K562 (cell line): ENCODE measurements at regions not wholly inside any gene's neighbourhood (a gene's known extent, or its start where the extent isn't known, plus 50 kb on each side); places are given as distances from the start of the nearest gene placed in this dataset.

ENCODE experiments used
- ATAC-seq: fragments of 200-7000 bp; cut with Tn5 transposase; 3 replicates; pipeline ENCODE4 v1.9.1; 2020; ENCODE audit warnings: moderate library complexity
- BruUV-seq: library from RNA; stranded (reverse); fragments of 400-500 nt; replicated peaks from 2 replicates; lab custom pipeline; 2021; lab: Mats Ljungman, UMichigan
- CTCF ChIA-PET: fragments of 300-600 bp; formaldehyde crosslinking; extraction: SDS; loops from one replicate; lab custom pipeline; 2021; ENCODE audit warnings: low intra/inter-chr PET ratio; lab: Yijun Ruan, JAX
- POLR2A ChIA-PET: fragments of 300-600, 350-650 bp; sonication (Branson Sonifier 250); formaldehyde crosslinking; extraction: SDS; loops from one replicate; lab custom pipeline; 2021; ENCODE audit warnings: antibody characterized with exemption, inconsistent platforms; lab: Yijun Ruan, JAX
- DNase-seq, 4 experiments: peaks; one replicate each; pipeline versions ENCODE4 v3.0.0 to v3.0.0-alpha.2; 2011 to 2018; ENCODE audit warnings: low spot score in 3 of 4, mixed read lengths in 3 of 4; ENCODE audit errors: extremely low read depth in 1 of 4
- FAIRE-seq: peaks from 2 replicates; lab custom pipeline; 2011; peaks lifted over from hg19 to GRCh38; lab: Jason Lieb, UNC
- H2AFZ ChIP-seq: 2 replicates; pipeline ENCODE4 v1.6.0; 2011; ENCODE audit warnings: low read depth, low read length, control low read depth, inconsistent platforms
- H3K27ac ChIP-seq: fragments of 200-600 bp; 3 replicates; pipeline ENCODE4 v1.8.0; 2011; ENCODE audit warnings: low read depth, mild to moderate bottlenecking, control low read depth, inconsistent platforms, low read length, moderate library complexity, mixed read lengths; ENCODE audit errors: extremely low read depth
- H3K27me3 ChIP-seq, 2 experiments: fragments of 300-600 bp in 1 of 2; 2 replicates in 1 of 2; 3 replicates in 1 of 2; pipeline versions ENCODE4 v1.6.0 to v1.8.0; 2011; ENCODE audit warnings: inconsistent platforms in 2 of 2, low read length in 2 of 2, mild to moderate bottlenecking in 1 of 2, mixed read lengths in 1 of 2, moderate library complexity in 1 of 2; ENCODE audit not compliant: control insufficient read depth in 2 of 2, insufficient read depth in 2 of 2
- H3K36me3 ChIP-seq: fragments of 300-600 bp; 3 replicates; pipeline ENCODE4 v1.8.0; 2011; ENCODE audit warnings: mild to moderate bottlenecking, low read length, inconsistent platforms; ENCODE audit not compliant: control insufficient read depth, insufficient read depth
- H3K4me1 ChIP-seq, 2 experiments: fragments of 200-600 bp in 1 of 2; replicated peaks in 1 of 2; 2 replicates in 1 of 2; 3 replicates in 1 of 2; pipeline versions ENCODE4 v1.5.1 to v1.8.0; 2011; ENCODE audit warnings: inconsistent platforms in 2 of 2, low read length in 2 of 2, mild to moderate bottlenecking in 1 of 2, mixed read lengths in 1 of 2, moderate library complexity in 1 of 2; ENCODE audit not compliant: control insufficient read depth in 2 of 2, insufficient read depth in 2 of 2
- H3K4me2 ChIP-seq: 2 replicates; pipeline ENCODE4 v1.6.1; 2011; ENCODE audit warnings: low read length, control low read depth, inconsistent platforms, mixed read lengths; ENCODE audit not compliant: insufficient read depth
- H3K4me3 ChIP-seq: fragments of 200-600 bp; sonication (generic), shearing (Covaris generic); 2 replicates; pipeline ENCODE4 v1.5.1; 2016; ENCODE audit warnings: control low read depth, inconsistent platforms
- H3K79me2 ChIP-seq: fragments of 200-600 bp; 3 replicates; pipeline ENCODE4 v1.8.0; 2011; ENCODE audit warnings: low read length, inconsistent platforms; ENCODE audit not compliant: control insufficient read depth, insufficient read depth
- H3K9ac ChIP-seq, 2 experiments: 2 replicates each; pipeline versions ENCODE4 v1.6.0 to v1.6.1; 2011; ENCODE audit warnings: low read depth in 2 of 2, low read length in 2 of 2, control low read depth in 1 of 2, inconsistent platforms in 1 of 2, mild to moderate bottlenecking in 1 of 2, mixed read lengths in 1 of 2; ENCODE audit not compliant: insufficient read depth in 1 of 2
- H3K9me1 ChIP-seq: one replicate; pipeline ENCODE4 v1.6.0; 2011; ENCODE audit warnings: inconsistent platforms, mild to moderate bottlenecking, low read length, moderate library complexity; ENCODE audit not compliant: control insufficient read depth, insufficient read depth
- H3K9me3 ChIP-seq: replicated peaks from 2 replicates; pipeline ENCODE4 v1.5.1; 2011; ENCODE audit warnings: low read depth, low read length, inconsistent platforms; ENCODE audit not compliant: control insufficient read depth, insufficient read depth
- H4K20me1 ChIP-seq: replicated peaks from 2 replicates; pipeline ENCODE4 v1.6.1; 2011; ENCODE audit warnings: low read length, inconsistent platforms, mixed read lengths; ENCODE audit not compliant: control insufficient read depth, insufficient read depth
- HMGN3 ChIP-seq: IDR thresholded peaks from 2 replicates; pipeline ENCODE4 v1.6.1; 2011; ENCODE audit warnings: borderline replicate concordance, low read depth, mild to moderate bottlenecking, mixed read lengths, low read length; ENCODE audit not compliant: insufficient read length; ENCODE audit errors: extremely low read depth
- NCOR1 ChIP-seq: fragments of 450-650 bp; IDR thresholded peaks from 2 replicates; pipeline ENCODE4 v1.6.1; 2016; ENCODE audit warnings: mild to moderate bottlenecking, moderate library complexity
- ZKSCAN1 ChIP-seq: fragments of 150-350 bp; IDR thresholded peaks from 2 replicates; pipeline ENCODE4 v1.6.1; 2016; ENCODE audit warnings: low read depth, low read length
- ZNF134 ChIP-seq: fragments of 250-450 bp; sonication (Bioruptor Pico); conservative IDR thresholded peaks from 2 replicates; pipeline ENCODE4 v1.4.0; 2020
- WGBS: fragments of 100-300 bp; shearing (Covaris generic); methylation state at CpG from one replicate; pipeline ENCODE4 v1.1.6; 2016; ENCODE audit warnings: low coverage, mixed read lengths; ENCODE audit not compliant: insufficient coverage; ENCODE audit errors: missing lambda C conversion rate; 5-methylcytosine and 5-hydroxymethylcytosine counted together
- in situ Hi-C: fragments of 300-500 bp; cut with MboI; formaldehyde crosslinking; loops from 4 replicates; pipeline ENCODE4 v1.15.0; 2018; ENCODE audit warnings: inconsistent platforms, mixed read lengths
- intact Hi-C: fragments of 100-400 bp; cut with micrococcal nuclease; formaldehyde crosslinking; loops from 2 replicates; pipeline ENCODE4 v1.14.2; 2022
- TF ChIP-seq, protein P1 (sequence below): fragments of 450-650 bp; formaldehyde crosslinking; IDR thresholded peaks from 2 replicates; pipeline ENCODE4 v1.4.0; 2020; ENCODE audit warnings: mild to moderate bottlenecking, moderate library complexity
- TF ChIP-seq, protein P2 (sequence below): fragments of 250-450 bp; sonication (Bioruptor Pico); IDR thresholded peaks from 2 replicates; pipeline ENCODE4 v1.5.0; 2021

GRCh38 chr12:76687981-76688380 lies 75.9 kb upstream of the ZDHHC17 start:
- ChIA-PET POLR2A (interaction anchor here (0.6 kb wide), 1 partner anchor 74 kb away, joined by 5 read pairs; no protein-coding TSS in a partner anchor), CTCF (no interaction called here)
- Histone ChIP-seq H3K4me1 (no peaks in the 10 kb centered on the region; a peak in 1 of 5 replicates), H3K27me3 (peaks cover 0 to 4% of the 10 kb centered on the region in 2 experiments; a peak in 1 of 5 replicates), H2AFZ (no peak overlapping the region), H3K36me3 (no peaks in the 10 kb centered on the region), H3K9ac (no peak overlapping the region), H3K4me2 (no peak overlapping the region), H3K9me3 (no peaks in the 10 kb centered on the region), H3K79me2 (no peaks in the 10 kb centered on the region), H4K20me1 (no peaks in the 10 kb centered on the region), H3K9me1 (no peaks in the 10 kb centered on the region), H3K27ac (no peak overlapping the region), H3K4me3 (no peak overlapping the region)
- DNase-seq, result no peak
- TF ChIP-seq NCOR1, result no peak
- TF ChIP-seq, protein P1, sequence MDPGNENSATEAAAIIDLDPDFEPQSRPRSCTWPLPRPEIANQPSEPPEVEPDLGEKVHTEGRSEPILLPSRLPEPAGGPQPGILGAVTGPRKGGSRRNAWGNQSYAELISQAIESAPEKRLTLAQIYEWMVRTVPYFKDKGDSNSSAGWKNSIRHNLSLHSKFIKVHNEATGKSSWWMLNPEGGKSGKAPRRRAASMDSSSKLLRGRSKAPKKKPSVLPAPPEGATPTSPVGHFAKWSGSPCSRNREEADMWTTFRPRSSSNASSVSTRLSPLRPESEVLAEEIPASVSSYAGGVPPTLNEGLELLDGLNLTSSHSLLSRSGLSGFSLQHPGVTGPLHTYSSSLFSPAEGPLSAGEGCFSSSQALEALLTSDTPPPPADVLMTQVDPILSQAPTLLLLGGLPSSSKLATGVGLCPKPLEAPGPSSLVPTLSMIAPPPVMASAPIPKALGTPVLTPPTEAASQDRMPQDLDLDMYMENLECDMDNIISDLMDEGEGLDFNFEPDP, result no peak
- TF ChIP-seq, protein P2, sequence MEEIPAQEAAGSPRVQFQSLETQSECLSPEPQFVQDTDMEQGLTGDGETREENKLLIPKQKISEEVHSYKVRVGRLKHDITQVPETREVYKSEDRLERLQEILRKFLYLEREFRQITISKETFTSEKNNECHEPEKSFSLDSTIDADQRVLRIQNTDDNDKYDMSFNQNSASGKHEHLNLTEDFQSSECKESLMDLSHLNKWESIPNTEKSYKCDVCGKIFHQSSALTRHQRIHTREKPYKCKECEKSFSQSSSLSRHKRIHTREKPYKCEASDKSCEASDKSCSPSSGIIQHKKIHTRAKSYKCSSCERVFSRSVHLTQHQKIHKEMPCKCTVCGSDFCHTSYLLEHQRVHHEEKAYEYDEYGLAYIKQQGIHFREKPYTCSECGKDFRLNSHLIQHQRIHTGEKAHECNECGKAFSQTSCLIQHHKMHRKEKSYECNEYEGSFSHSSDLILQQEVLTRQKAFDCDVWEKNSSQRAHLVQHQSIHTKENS, result no peak
- TF ChIP-seq HMGN3, result no peak
- no peak for TF ChIP-seq ZNF134 (CRISPR knock-in tag)
- no peak for TF ChIP-seq ZKSCAN1
- in situ Hi-C loops (no loop called here), intact Hi-C loops (loop anchor here (2.0 to 5.0 kb wide), 3 partner anchors 56 to 239 kb away; no protein-coding TSS in a partner anchor)
- 18% methylated on average over 3 of the region's 3 CpGs for WGBS
- FAIRE-seq, result no peak
- ATAC-seq, result no peak
- no TSS peak for BruUV-seq
